CD4-positive, CD25-positive, alpha-beta regulatory T cell (primary cell): ENCODE measurements at regions not wholly inside any gene's neighbourhood (a gene's known extent, or its start where the extent isn't known, plus 50 kb on each side); places are given as distances from the start of the nearest gene placed in this dataset.

Experiments
- ATAC-seq, 2 donors: fragments of 150-1000 bp; cut with Tn5 transposase; one replicate each; pipeline ENCODE4 v1.10.0; 2021; ENCODE audit warnings: low read depth in 2 of 2, moderate number of reproducible peaks in 2 of 2, moderate library complexity in 1 of 2
- DNase-seq, 3 donors: peaks; one replicate each; pipeline versions ENCODE4 v3.0.0 to v3.0.0-alpha.2; 2012 to 2022; ENCODE audit warnings: mixed read lengths in 1 of 3
- H3K27ac ChIP-seq: one replicate; pipeline ENCODE4 v1.7.0; 2013; ENCODE audit warnings: mild to moderate bottlenecking, low read length; ENCODE audit not compliant: insufficient read depth, poor library complexity, severe bottlenecking
- H3K27me3 ChIP-seq: one replicate; pipeline ENCODE4 v1.7.0; 2013; ENCODE audit warnings: low read length; ENCODE audit not compliant: control insufficient read depth, insufficient read depth
- H3K36me3 ChIP-seq: one replicate; pipeline ENCODE4 v1.7.0; 2013; ENCODE audit warnings: mild to moderate bottlenecking, low read length, moderate library complexity; ENCODE audit not compliant: control insufficient read depth, insufficient read depth
- H3K4me1 ChIP-seq: 2 replicates; pipeline ENCODE4 v1.7.0; 2013; ENCODE audit warnings: mild to moderate bottlenecking, low read length; ENCODE audit not compliant: insufficient read depth, control insufficient read depth, poor library complexity, severe bottlenecking
- H3K4me3 ChIP-seq: one replicate; pipeline ENCODE4 v1.7.0; 2013; ENCODE audit warnings: low read depth, mild to moderate bottlenecking, low read length, moderate library complexity
- H3K9me3 ChIP-seq, 2 experiments: 1 replicate in 1 of 2; 2 replicates in 1 of 2; pipeline ENCODE4 v1.7.0; 2013; ENCODE audit warnings: low read length in 2 of 2, mild to moderate bottlenecking in 1 of 2, moderate library complexity in 1 of 2; ENCODE audit not compliant: control insufficient read depth in 2 of 2
- H3K27ac Mint-ChIP-seq, 3 donors: one replicate each; pipeline ENCODE4 v1.8.0; 2020 to 2022; ENCODE audit warnings: mild to moderate bottlenecking in 3 of 3, mixed read lengths in 3 of 3, moderate library complexity in 2 of 3
- H3K27me3 Mint-ChIP-seq: one replicate; pipeline ENCODE4 v1.8.0; 2022; ENCODE audit warnings: mild to moderate bottlenecking, mixed read lengths
- H3K36me3 Mint-ChIP-seq: one replicate; pipeline ENCODE4 v1.8.0; 2020; ENCODE audit warnings: mixed read lengths
- H3K4me1 Mint-ChIP-seq, 4 donors: one replicate each; pipeline ENCODE4 v1.8.0; 2020 to 2022; ENCODE audit warnings: mixed read lengths in 4 of 4, mild to moderate bottlenecking in 1 of 4
- H3K4me3 Mint-ChIP-seq, 4 donors: one replicate each; pipeline ENCODE4 v1.8.0; 2020 to 2022; ENCODE audit warnings: mild to moderate bottlenecking in 4 of 4, mixed read lengths in 4 of 4, moderate library complexity in 3 of 4
- H3K9me3 Mint-ChIP-seq, 7 donors: one replicate each; pipeline ENCODE4 v1.8.0; 2020 to 2022; ENCODE audit warnings: mixed read lengths in 7 of 7, mild to moderate bottlenecking in 3 of 7, moderate library complexity in 2 of 7

- Mint-ChIP-seq H3K27me3 (peaks cover 18% of the 10 kb centered on the region), H3K27ac (no peak overlapping the region), H3K4me3 (no peak overlapping the region), H3K4me1 (no peaks in the 10 kb centered on the region), H3K36me3 (no peaks in the 10 kb centered on the region), H3K9me3 (peaks cover 0 to 1% (median 0%) of the 10 kb centered on the region in 7 donors)
- Histone ChIP-seq H3K4me3 (no peak overlapping the region), H3K36me3 (no peaks in the 10 kb centered on the region), H3K27ac (no peak overlapping the region), H3K4me1 (no peaks in the 10 kb centered on the region), H3K27me3 (no peaks in the 10 kb centered on the region), H3K9me3 (no peaks in the 10 kb centered on the region)
- DNase-seq = peak in 1 of 3 donors; percentile 21
- ATAC-seq = peak in 1 of 2 donors; percentile 30
Measured at GRCh38 chr7:131692131-131692960, 135.9 kb upstream of the PODXL start.

GRCh38 chr7:131691454-131692130 lies 135.2 kb upstream of the PODXL start:
- no peak overlapping the region for H3K27ac Mint-ChIP-seq
- Histone ChIP-seq H3K9me3 (no peaks in the 10 kb centered on the region), H3K27me3 (no peaks in the 10 kb centered on the region), H3K4me3 (no peak overlapping the region), H3K27ac (no peak overlapping the region), H3K36me3 (no peaks in the 10 kb centered on the region), H3K4me1 (no peaks in the 10 kb centered on the region)
- H3K36me3 Mint-ChIP-seq = no peaks in the 10 kb centered on the region
- H3K27me3 Mint-ChIP-seq = peaks cover 18% of the 10 kb centered on the region
- H3K4me1 Mint-ChIP-seq = no peaks in the 10 kb centered on the region
- H3K9me3 Mint-ChIP-seq = peaks cover 0 to 1% (median 0%) of the 10 kb centered on the region in 7 donors
- H3K4me3 Mint-ChIP-seq = no peak overlapping the region
- DNase-seq = no peak
- ATAC-seq = no peak

GRCh38 chr7:131690441-131690840 lies 134.0 kb upstream of the PODXL start:
- Mint-ChIP-seq H3K4me1 (no peaks in the 10 kb centered on the region), H3K27me3 (peaks cover 23% of the 10 kb centered on the region), H3K27ac (no peak overlapping the region)

GRCh38 chr7:131689662-131690234 lies 133.3 kb upstream of the PODXL start:
- no peak overlapping the region for H3K27ac ChIP-seq
- H3K27ac Mint-ChIP-seq = no peak overlapping the region

More at GRCh38 chr7:131690441-131690840, 134.0 kb upstream of the PODXL start:
- Histone ChIP-seq H3K27me3 (no peaks in the 10 kb centered on the region), H3K4me3 (no peak overlapping the region), H3K9me3 (no peaks in the 10 kb centered on the region), H3K27ac (no peak overlapping the region), H3K4me1 (no peaks in the 10 kb centered on the region), H3K36me3 (no peaks in the 10 kb centered on the region)
- Mint-ChIP-seq H3K4me3 (no peak overlapping the region), H3K9me3 (peaks cover 0 to 1% (median 0%) of the 10 kb centered on the region in 7 donors), H3K36me3 (no peaks in the 10 kb centered on the region)
- DNase-seq (no peak), ATAC-seq (no peak)

GRCh38 chr7:131688738-131689661 lies 132.6 kb upstream of the PODXL start:
- ATAC-seq (peak; percentile 35 to 52), DNase-seq (peak; percentile 31 to 39 (median 35))
- H3K27me3 Mint-ChIP-seq = peaks cover 29% of the 10 kb centered on the region
- H3K4me3 ChIP-seq = no peak overlapping the region
- H3K4me3 Mint-ChIP-seq = no peak overlapping the region
- no peaks in the 10 kb centered on the region for H3K4me1 ChIP-seq
- no peak overlapping the region for H3K27ac ChIP-seq
- H3K9me3 Mint-ChIP-seq = peaks cover 0 to 1% (median 0%) of the 10 kb centered on the region in 7 donors
- H3K27me3 ChIP-seq = no peaks in the 10 kb centered on the region
- no peaks in the 10 kb centered on the region for H3K4me1 Mint-ChIP-seq
- H3K9me3 ChIP-seq = no peaks in the 10 kb centered on the region
- H3K36me3 ChIP-seq = no peaks in the 10 kb centered on the region
- no peak overlapping the region for H3K27ac Mint-ChIP-seq
- H3K36me3 Mint-ChIP-seq = no peaks in the 10 kb centered on the region

More at GRCh38 chr7:131689662-131690234, 133.3 kb upstream of the PODXL start:
- no peaks in the 10 kb centered on the region for H3K36me3 ChIP-seq
- H3K27me3 ChIP-seq = no peaks in the 10 kb centered on the region
- no peak for DNase-seq
- Mint-ChIP-seq H3K4me1 (no peaks in the 10 kb centered on the region), H3K4me3 (no peak overlapping the region), H3K27me3 (peaks cover 23% of the 10 kb centered on the region), H3K9me3 (peaks cover 0 to 1% (median 0%) of the 10 kb centered on the region in 7 donors), H3K36me3 (no peaks in the 10 kb centered on the region)
- no peak overlapping the region for H3K4me3 ChIP-seq
- no peak for ATAC-seq
- no peaks in the 10 kb centered on the region for H3K9me3 ChIP-seq
- no peaks in the 10 kb centered on the region for H3K4me1 ChIP-seq

- Histone ChIP-seq H3K4me1 (no peaks in the 10 kb centered on the region), H3K9me3 (no peaks in the 10 kb centered on the region), H3K36me3 (no peaks in the 10 kb centered on the region), H3K4me3 (no peak overlapping the region), H3K27me3 (no peaks in the 10 kb centered on the region), H3K27ac (no peak overlapping the region)
- Mint-ChIP-seq H3K4me3 (no peak overlapping the region), H3K27me3 (peaks cover 34% of the 10 kb centered on the region), H3K9me3 (peaks cover 0 to 1% (median 0%) of the 10 kb centered on the region in 7 donors), H3K27ac (no peak overlapping the region), H3K4me1 (no peaks in the 10 kb centered on the region), H3K36me3 (no peaks in the 10 kb centered on the region)
- DNase-seq = no peak
- ATAC-seq = no peak
Measured at GRCh38 chr7:131687296-131687695, 130.9 kb upstream of the PODXL start.

- no peaks in the 10 kb centered on the region for H3K27me3 ChIP-seq
- H3K36me3 Mint-ChIP-seq = no peaks in the 10 kb centered on the region
- no peaks in the 10 kb centered on the region for H3K9me3 Mint-ChIP-seq
- no peaks in the 10 kb centered on the region for H3K9me3 ChIP-seq
- H3K36me3 ChIP-seq = no peaks in the 10 kb centered on the region
- H3K27ac Mint-ChIP-seq = no peak overlapping the region
- H3K4me1 Mint-ChIP-seq = no peaks in the 10 kb centered on the region
- no peak overlapping the region for H3K27ac ChIP-seq
- H3K4me3 Mint-ChIP-seq = no peak overlapping the region
- no peak overlapping the region for H3K4me3 ChIP-seq
- ATAC-seq (no peak), DNase-seq (no peak)
- peaks cover 32% of the 10 kb centered on the region for H3K27me3 Mint-ChIP-seq
- H3K4me1 ChIP-seq = no peaks in the 10 kb centered on the region
Measured at GRCh38 chr7:131686833-131687232, 130.4 kb upstream of the PODXL start.
